ENCODE measurements at regions not wholly inside any gene's neighbourhood (a gene's known extent, or its start where the extent isn't known, plus 50 kb on each side); places are given as distances from the start of the nearest gene placed in this dataset.

- no peak for TF ChIP-seq EZH2phosphoT487 (IDR thresholded peaks at IDR 0.05; ENCODE audit: borderline replicate concordance, low read length)
- no peak for TF ChIP-seq CTCF (IDR thresholded peaks at IDR 0.05; ENCODE audit: low read depth, low read length, poor library complexity, severe bottlenecking)
These were observed 69.0 kb upstream of the SPAG17 start for GRCh38 chr1:118254001-118254400.
